ENCODE measurements at regions not wholly inside any gene's neighbourhood (a gene's known extent, or its start where the extent isn't known, plus 50 kb on each side); places are given as distances from the start of the nearest gene placed in this dataset.

DNA sequence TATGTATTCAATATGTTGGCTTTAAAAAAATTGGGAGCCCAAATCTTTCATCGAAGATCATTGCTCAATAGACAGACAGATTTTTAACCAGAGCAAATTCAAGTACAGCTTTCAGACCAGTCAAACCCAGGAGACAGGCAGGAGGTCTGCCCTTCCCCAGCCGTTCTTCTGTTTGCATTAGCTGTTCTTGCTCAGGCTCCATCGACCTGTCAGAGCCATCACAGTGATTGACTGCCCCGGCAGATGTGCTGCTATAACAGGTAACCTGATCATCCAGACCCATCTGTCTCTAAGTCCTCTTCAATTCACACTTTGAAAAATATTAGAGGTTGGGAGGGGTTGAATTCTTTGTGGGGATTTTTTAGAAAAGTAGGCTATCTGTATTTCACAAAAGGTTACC lies 453.5 kb downstream of the FOXG1 start (continued):
- TF ChIP-seq, protein P1, sequence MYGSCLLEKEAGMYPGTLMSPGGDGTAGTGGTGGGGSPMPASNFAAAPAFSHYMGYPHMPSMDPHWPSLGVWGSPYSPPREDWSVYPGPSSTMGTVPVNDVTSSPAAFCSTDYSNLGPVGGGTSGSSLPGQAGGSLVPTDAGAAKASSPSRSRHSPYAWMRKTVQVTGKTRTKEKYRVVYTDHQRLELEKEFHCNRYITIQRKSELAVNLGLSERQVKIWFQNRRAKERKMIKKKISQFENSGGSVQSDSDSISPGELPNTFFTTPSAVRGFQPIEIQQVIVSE (CRISPR knock-in tag; IDR thresholded peaks at IDR 0.05; ENCODE audit: borderline replicate concordance): no peak
- TF ChIP-seq, protein P2, sequence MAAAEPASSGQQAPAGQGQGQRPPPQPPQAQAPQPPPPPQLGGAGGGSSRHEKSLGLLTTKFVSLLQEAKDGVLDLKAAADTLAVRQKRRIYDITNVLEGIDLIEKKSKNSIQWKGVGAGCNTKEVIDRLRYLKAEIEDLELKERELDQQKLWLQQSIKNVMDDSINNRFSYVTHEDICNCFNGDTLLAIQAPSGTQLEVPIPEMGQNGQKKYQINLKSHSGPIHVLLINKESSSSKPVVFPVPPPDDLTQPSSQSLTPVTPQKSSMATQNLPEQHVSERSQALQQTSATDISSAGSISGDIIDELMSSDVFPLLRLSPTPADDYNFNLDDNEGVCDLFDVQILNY (CRISPR knock-in tag; IDR thresholded peaks at IDR 0.05): no peak
- TF ChIP-seq, protein P3, sequence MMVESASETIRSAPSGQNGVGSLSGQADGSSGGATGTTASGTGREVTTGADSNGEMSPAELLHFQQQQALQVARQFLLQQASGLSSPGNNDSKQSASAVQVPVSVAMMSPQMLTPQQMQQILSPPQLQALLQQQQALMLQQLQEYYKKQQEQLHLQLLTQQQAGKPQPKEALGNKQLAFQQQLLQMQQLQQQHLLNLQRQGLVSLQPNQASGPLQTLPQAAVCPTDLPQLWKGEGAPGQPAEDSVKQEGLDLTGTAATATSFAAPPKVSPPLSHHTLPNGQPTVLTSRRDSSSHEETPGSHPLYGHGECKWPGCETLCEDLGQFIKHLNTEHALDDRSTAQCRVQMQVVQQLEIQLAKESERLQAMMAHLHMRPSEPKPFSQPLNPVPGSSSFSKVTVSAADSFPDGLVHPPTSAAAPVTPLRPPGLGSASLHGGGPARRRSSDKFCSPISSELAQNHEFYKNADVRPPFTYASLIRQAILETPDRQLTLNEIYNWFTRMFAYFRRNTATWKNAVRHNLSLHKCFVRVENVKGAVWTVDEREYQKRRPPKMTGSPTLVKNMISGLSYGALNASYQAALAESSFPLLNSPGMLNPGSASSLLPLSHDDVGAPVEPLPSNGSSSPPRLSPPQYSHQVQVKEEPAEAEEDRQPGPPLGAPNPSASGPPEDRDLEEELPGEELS (CRISPR knock-in tag; IDR thresholded peaks at IDR 0.05): no peak
- TF ChIP-seq FOXJ3 (CRISPR knock-in tag; IDR thresholded peaks at IDR 0.05; ENCODE audit: borderline replicate concordance) (no peak), NFE2L1 (CRISPR knock-in tag; IDR thresholded peaks at IDR 0.05) (no peak), NR2C2 (CRISPR knock-in tag; IDR thresholded peaks at IDR 0.05) (no peak)
- TF ChIP-seq, protein P4, sequence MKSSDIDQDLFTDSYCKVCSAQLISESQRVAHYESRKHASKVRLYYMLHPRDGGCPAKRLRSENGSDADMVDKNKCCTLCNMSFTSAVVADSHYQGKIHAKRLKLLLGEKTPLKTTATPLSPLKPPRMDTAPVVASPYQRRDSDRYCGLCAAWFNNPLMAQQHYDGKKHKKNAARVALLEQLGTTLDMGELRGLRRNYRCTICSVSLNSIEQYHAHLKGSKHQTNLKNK (CRISPR knock-in tag; IDR thresholded peaks at IDR 0.05): no peak

DNA sequence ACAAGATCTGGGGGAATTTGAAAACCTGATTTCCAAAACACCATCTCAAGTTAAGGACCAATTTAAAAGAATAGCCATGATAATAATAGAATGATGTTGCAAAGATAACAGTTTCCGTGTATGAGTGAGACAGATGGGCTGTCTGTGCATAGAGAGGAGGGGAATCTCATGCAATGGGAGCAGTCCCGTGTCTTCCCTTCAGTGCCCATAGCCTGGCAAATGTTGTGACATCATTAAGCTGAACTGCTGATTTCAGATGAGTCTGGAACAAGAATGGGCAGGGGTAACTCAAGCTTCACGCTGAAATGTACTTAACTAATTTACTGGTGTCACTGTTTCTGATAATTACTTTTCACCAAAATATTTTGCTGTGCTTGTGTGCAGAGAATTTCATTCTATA lies 454.0 kb downstream of the FOXG1 start:
- CTCF ChIA-PET: no interaction called here

More for the DNA sequence above, 454.0 kb downstream of the FOXG1 start:
- Mint-ChIP-seq H3K27me3 (ENCODE audit: low read depth) (peaks cover 3% of the 10 kb centered on the region; the same call in 1 of the 2 replicates), H3K4me1 (no peaks in the 10 kb centered on the region), H3K27ac (no peak overlapping the region), H3K9me3 (no peaks in the 10 kb centered on the region), H3K4me3 (no peak overlapping the region), H3K36me3 (no peaks in the 10 kb centered on the region)
- DNase-seq (ENCODE audit: low spot score): no peak
- ATAC-seq: no peak
- TF ChIP-seq, protein P5, sequence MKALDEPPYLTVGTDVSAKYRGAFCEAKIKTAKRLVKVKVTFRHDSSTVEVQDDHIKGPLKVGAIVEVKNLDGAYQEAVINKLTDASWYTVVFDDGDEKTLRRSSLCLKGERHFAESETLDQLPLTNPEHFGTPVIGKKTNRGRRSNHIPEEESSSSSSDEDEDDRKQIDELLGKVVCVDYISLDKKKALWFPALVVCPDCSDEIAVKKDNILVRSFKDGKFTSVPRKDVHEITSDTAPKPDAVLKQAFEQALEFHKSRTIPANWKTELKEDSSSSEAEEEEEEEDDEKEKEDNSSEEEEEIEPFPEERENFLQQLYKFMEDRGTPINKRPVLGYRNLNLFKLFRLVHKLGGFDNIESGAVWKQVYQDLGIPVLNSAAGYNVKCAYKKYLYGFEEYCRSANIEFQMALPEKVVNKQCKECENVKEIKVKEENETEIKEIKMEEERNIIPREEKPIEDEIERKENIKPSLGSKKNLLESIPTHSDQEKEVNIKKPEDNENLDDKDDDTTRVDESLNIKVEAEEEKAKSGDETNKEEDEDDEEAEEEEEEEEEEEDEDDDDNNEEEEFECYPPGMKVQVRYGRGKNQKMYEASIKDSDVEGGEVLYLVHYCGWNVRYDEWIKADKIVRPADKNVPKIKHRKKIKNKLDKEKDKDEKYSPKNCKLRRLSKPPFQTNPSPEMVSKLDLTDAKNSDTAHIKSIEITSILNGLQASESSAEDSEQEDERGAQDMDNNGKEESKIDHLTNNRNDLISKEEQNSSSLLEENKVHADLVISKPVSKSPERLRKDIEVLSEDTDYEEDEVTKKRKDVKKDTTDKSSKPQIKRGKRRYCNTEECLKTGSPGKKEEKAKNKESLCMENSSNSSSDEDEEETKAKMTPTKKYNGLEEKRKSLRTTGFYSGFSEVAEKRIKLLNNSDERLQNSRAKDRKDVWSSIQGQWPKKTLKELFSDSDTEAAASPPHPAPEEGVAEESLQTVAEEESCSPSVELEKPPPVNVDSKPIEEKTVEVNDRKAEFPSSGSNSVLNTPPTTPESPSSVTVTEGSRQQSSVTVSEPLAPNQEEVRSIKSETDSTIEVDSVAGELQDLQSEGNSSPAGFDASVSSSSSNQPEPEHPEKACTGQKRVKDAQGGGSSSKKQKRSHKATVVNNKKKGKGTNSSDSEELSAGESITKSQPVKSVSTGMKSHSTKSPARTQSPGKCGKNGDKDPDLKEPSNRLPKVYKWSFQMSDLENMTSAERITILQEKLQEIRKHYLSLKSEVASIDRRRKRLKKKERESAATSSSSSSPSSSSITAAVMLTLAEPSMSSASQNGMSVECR (CRISPR knock-in tag; IDR thresholded peaks at IDR 0.05; ENCODE audit: borderline replicate concordance): no peak
- TF ChIP-seq FOXJ3 (CRISPR knock-in tag; IDR thresholded peaks at IDR 0.05; ENCODE audit: borderline replicate concordance): no peak
- TF ChIP-seq GRHL2 (CRISPR knock-in tag; IDR thresholded peaks at IDR 0.05; ENCODE audit: insufficient replicate concordance, severe bottlenecking): no peak
- TF ChIP-seq TCF7 (CRISPR knock-in tag; IDR thresholded peaks at IDR 0.05; ENCODE audit: low read depth): no peak
- TF ChIP-seq, protein P6, sequence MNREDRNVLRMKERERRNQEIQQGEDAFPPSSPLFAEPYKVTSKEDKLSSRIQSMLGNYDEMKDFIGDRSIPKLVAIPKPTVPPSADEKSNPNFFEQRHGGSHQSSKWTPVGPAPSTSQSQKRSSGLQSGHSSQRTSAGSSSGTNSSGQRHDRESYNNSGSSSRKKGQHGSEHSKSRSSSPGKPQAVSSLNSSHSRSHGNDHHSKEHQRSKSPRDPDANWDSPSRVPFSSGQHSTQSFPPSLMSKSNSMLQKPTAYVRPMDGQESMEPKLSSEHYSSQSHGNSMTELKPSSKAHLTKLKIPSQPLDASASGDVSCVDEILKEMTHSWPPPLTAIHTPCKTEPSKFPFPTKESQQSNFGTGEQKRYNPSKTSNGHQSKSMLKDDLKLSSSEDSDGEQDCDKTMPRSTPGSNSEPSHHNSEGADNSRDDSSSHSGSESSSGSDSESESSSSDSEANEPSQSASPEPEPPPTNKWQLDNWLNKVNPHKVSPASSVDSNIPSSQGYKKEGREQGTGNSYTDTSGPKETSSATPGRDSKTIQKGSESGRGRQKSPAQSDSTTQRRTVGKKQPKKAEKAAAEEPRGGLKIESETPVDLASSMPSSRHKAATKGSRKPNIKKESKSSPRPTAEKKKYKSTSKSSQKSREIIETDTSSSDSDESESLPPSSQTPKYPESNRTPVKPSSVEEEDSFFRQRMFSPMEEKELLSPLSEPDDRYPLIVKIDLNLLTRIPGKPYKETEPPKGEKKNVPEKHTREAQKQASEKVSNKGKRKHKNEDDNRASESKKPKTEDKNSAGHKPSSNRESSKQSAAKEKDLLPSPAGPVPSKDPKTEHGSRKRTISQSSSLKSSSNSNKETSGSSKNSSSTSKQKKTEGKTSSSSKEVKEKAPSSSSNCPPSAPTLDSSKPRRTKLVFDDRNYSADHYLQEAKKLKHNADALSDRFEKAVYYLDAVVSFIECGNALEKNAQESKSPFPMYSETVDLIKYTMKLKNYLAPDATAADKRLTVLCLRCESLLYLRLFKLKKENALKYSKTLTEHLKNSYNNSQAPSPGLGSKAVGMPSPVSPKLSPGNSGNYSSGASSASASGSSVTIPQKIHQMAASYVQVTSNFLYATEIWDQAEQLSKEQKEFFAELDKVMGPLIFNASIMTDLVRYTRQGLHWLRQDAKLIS (CRISPR knock-in tag; IDR thresholded peaks at IDR 0.05; ENCODE audit: borderline replicate concordance): no peak
- TF ChIP-seq PRRX2 (CRISPR knock-in tag; IDR thresholded peaks at IDR 0.05): no peak
- no peak for TF ChIP-seq CBFB (CRISPR knock-in tag; IDR thresholded peaks at IDR 0.05; ENCODE audit: low read depth)
- no peak for TF ChIP-seq ELF4 (CRISPR knock-in tag; IDR thresholded peaks at IDR 0.05; ENCODE audit: low read depth)
- no peak for TF ChIP-seq ESRRA (CRISPR knock-in tag; IDR thresholded peaks at IDR 0.05; ENCODE audit: borderline replicate concordance)
- TF ChIP-seq ZNF219 (CRISPR knock-in tag; IDR thresholded peaks at IDR 0.05; ENCODE audit: borderline replicate concordance): no peak
- TF ChIP-seq, protein P7, sequence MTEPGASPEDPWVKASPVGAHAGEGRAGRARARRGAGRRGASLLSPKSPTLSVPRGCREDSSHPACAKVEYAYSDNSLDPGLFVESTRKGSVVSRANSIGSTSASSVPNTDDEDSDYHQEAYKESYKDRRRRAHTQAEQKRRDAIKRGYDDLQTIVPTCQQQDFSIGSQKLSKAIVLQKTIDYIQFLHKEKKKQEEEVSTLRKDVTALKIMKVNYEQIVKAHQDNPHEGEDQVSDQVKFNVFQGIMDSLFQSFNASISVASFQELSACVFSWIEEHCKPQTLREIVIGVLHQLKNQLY (CRISPR knock-in tag; IDR thresholded peaks at IDR 0.05): no peak
- POLR2A ChIA-PET: no interaction called here

All from WTC11 (cell line).